ENCODE measurements at regions not wholly inside any gene's neighbourhood (a gene's known extent, or its start where the extent isn't known, plus 50 kb on each side); places are given as distances from the start of the nearest gene placed in this dataset.

DNA sequence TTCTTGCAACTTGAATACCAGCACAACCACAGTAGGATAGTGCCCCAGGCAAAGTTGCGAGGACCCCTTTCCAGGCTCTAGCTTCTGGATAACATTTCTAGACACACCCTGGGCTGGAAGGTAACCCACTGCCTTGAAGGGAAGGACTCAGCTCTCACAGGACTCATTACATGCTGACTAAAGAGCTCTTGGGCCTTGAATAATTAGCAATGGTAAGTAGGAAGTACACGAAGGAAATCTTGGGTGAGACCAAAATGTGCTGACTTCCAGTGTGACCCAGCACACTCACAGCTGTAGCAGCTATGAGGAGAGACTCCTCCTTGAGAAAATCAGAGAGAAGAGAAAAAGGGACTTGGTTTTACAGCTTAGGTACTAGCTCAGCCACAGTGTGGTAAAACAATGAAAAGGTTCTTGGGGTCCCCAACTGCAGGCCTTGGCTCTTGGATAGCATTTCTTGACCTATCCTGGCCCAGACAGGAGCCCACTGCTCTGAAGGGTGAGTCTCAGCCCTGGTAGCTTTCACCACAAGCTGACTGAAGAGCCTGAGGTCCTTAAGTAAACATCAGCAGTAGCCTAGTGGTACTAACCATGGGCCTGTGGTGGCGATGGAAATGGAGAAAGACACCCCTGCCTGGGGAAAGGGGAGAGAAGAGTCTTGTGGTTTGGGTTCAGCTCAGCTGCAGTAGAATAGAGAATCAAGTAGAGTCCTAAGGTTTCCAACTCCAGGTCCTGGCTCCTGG, 621.7 kb downstream of the SEMA5A start:
- no peak overlapping the region for H3K4me3 ChIP-seq (replicated peaks in 1 of 3; ENCODE audit: insufficient read depth in 1 of 3, low read depth in 2 of 3, low read length in 3 of 3)
- no peaks in the 10 kb centered on the region for H3K36me3 ChIP-seq (replicated peaks in 1 of 2; ENCODE audit: control insufficient read depth in 1 of 2, insufficient read depth in 2 of 2, low read length in 2 of 2)
- H3K9ac ChIP-seq (ENCODE audit: insufficient read depth, low read depth, low read length), result no peak overlapping the region
- no peak overlapping the region for H3K27ac ChIP-seq (ENCODE audit: extremely low read length, insufficient read depth, low read length)
- 3% methylated on average over 3 of the region's 3 CpGs for WGBS (ENCODE audit: low lambda C conversion rate)
- FAIRE-seq, result no peak
- H3K4me1 ChIP-seq (ENCODE audit: insufficient read depth, low read length), result no peaks in the 10 kb centered on the region
- POLR2A ChIA-PET, result no interaction called here
- CTCF ChIA-PET (ENCODE audit: low intra/inter-chr PET ratio, low total read pairs), result no interaction called here
- no peak for ATAC-seq
- H2AFZ ChIP-seq (ENCODE audit: low read length), result no peak overlapping the region
- H4K20me1 ChIP-seq (ENCODE audit: insufficient read depth, low read length), result no peaks in the 10 kb centered on the region
- H3K27me3 ChIP-seq (ENCODE audit: control insufficient read depth in 1 of 2, insufficient read depth in 2 of 2, low read length in 2 of 2), result no peaks in the 10 kb centered on the region
- in situ Hi-C loops (cut with HindIII; ENCODE audit: extremely low pct_ligation_motif_present, low pct_unique_long_range_greater_than_20kb), result no loop called here
- no TSS peak for BruUV-seq (replicated peaks)
- DNase-seq (ENCODE audit: low spot score), result no peak
- intact Hi-C loops (cut with micrococcal nuclease; ENCODE audit: unreplicated experiment), result no loop called here
- H3K9me3 ChIP-seq (ENCODE audit: low read length), result peaks cover 63% of the 10 kb centered on the region
- H3K4me2 ChIP-seq (ENCODE audit: low read depth, low read length), result no peak overlapping the region
- H3K79me2 ChIP-seq (ENCODE audit: insufficient read depth, low read length), result no peaks in the 10 kb centered on the region
- TF ChIP-seq MTF2 (CRISPR knock-in tag; IDR thresholded peaks at IDR 0.05; ENCODE audit: borderline replicate concordance) (no peak), ZNF441 (CRISPR knock-in tag; IDR thresholded peaks at IDR 0.05; ENCODE audit: borderline replicate concordance) (no peak), ZMYM3 (CRISPR knock-in tag; IDR thresholded peaks at IDR 0.05) (no peak), ZMAT3 (CRISPR knock-in tag; conservative IDR thresholded peaks at IDR 0.05) (no peak), REXO4 (CRISPR knock-in tag; IDR thresholded peaks at IDR 0.05; ENCODE audit: borderline replicate concordance) (no peak), FOXC1 (CRISPR knock-in tag; IDR thresholded peaks at IDR 0.05; ENCODE audit: borderline replicate concordance) (no peak), ZNF501 (CRISPR knock-in tag; IDR thresholded peaks at IDR 0.05) (no peak), ZC3H13 (CRISPR knock-in tag; IDR thresholded peaks at IDR 0.05) (no peak), BRD4 (CRISPR knock-in tag; IDR thresholded peaks at IDR 0.05) (no peak), IKZF4 (CRISPR knock-in tag; IDR thresholded peaks at IDR 0.05; ENCODE audit: borderline replicate concordance, low read depth, not compliant biosample characterization) (no peak), ZNF350 (CRISPR knock-in tag; IDR thresholded peaks at IDR 0.05; ENCODE audit: borderline replicate concordance, low read depth) (no peak)
- TF ChIP-seq, protein P1, sequence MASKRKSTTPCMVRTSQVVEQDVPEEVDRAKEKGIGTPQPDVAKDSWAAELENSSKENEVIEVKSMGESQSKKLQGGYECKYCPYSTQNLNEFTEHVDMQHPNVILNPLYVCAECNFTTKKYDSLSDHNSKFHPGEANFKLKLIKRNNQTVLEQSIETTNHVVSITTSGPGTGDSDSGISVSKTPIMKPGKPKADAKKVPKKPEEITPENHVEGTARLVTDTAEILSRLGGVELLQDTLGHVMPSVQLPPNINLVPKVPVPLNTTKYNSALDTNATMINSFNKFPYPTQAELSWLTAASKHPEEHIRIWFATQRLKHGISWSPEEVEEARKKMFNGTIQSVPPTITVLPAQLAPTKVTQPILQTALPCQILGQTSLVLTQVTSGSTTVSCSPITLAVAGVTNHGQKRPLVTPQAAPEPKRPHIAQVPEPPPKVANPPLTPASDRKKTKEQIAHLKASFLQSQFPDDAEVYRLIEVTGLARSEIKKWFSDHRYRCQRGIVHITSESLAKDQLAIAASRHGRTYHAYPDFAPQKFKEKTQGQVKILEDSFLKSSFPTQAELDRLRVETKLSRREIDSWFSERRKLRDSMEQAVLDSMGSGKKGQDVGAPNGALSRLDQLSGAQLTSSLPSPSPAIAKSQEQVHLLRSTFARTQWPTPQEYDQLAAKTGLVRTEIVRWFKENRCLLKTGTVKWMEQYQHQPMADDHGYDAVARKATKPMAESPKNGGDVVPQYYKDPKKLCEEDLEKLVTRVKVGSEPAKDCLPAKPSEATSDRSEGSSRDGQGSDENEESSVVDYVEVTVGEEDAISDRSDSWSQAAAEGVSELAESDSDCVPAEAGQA (IDR thresholded peaks at IDR 0.05; ENCODE audit: low read depth), result no peak
- TF ChIP-seq, protein P1 (CRISPR knock-in tag; IDR thresholded peaks at IDR 0.05; ENCODE audit: borderline replicate concordance), result no peak
- TF ChIP-seq, protein P2, sequence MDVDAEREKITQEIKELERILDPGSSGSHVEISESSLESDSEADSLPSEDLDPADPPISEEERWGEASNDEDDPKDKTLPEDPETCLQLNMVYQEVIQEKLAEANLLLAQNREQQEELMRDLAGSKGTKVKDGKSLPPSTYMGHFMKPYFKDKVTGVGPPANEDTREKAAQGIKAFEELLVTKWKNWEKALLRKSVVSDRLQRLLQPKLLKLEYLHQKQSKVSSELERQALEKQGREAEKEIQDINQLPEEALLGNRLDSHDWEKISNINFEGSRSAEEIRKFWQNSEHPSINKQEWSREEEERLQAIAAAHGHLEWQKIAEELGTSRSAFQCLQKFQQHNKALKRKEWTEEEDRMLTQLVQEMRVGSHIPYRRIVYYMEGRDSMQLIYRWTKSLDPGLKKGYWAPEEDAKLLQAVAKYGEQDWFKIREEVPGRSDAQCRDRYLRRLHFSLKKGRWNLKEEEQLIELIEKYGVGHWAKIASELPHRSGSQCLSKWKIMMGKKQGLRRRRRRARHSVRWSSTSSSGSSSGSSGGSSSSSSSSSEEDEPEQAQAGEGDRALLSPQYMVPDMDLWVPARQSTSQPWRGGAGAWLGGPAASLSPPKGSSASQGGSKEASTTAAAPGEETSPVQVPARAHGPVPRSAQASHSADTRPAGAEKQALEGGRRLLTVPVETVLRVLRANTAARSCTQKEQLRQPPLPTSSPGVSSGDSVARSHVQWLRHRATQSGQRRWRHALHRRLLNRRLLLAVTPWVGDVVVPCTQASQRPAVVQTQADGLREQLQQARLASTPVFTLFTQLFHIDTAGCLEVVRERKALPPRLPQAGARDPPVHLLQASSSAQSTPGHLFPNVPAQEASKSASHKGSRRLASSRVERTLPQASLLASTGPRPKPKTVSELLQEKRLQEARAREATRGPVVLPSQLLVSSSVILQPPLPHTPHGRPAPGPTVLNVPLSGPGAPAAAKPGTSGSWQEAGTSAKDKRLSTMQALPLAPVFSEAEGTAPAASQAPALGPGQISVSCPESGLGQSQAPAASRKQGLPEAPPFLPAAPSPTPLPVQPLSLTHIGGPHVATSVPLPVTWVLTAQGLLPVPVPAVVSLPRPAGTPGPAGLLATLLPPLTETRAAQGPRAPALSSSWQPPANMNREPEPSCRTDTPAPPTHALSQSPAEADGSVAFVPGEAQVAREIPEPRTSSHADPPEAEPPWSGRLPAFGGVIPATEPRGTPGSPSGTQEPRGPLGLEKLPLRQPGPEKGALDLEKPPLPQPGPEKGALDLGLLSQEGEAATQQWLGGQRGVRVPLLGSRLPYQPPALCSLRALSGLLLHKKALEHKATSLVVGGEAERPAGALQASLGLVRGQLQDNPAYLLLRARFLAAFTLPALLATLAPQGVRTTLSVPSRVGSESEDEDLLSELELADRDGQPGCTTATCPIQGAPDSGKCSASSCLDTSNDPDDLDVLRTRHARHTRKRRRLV (CRISPR knock-in tag; IDR thresholded peaks at IDR 0.05), result no peak
